ENCODE measurements at regions not wholly inside any gene's neighbourhood (a gene's known extent, or its start where the extent isn't known, plus 50 kb on each side); places are given as distances from the start of the nearest gene placed in this dataset.

DNA sequence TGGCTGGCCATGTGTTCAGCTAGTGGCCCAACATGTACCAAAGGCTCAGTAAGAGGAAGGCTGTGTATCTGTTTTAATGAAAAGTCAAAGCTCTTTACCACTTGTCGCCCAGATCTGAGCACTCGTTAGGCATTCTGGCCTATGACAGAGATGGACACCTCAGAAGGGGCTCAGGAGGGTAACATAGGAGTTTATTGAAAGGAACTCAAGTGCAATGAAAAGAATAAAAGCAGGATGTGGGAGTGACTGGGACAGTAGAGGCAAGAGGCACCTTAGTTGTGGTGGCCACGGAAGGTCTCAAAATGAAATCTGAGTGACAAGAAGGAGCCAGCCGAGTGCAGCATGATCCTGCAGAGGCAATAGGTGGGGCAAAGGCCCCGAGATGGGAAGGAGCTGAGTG, 309.7 kb downstream of the MN1 start:
- no peaks in the 10 kb centered on the region for H3K4me1 ChIP-seq (ENCODE audit: control insufficient read depth in 2 of 3, insufficient read depth in 2 of 3, low read depth in 1 of 3, low read length in 3 of 3)
- intact Hi-C loops (cut with DNase I): no loop called here
- DNase-seq: no peak
- no peak for FAIRE-seq
- no peak overlapping the region for H3K4me3 ChIP-seq (ENCODE audit: low read length in 3 of 3)
- peaks cover 0 to 6% (median 0%) of the 10 kb centered on the region in 3 donors for H3K9me3 ChIP-seq (ENCODE audit: control insufficient read depth in 2 of 3, insufficient read depth in 1 of 3, low read length in 3 of 3)
- no peaks in the 10 kb centered on the region for H3K27me3 ChIP-seq (ENCODE audit: control insufficient read depth, insufficient read depth, low read length)
- TF ChIP-seq, protein P1, sequence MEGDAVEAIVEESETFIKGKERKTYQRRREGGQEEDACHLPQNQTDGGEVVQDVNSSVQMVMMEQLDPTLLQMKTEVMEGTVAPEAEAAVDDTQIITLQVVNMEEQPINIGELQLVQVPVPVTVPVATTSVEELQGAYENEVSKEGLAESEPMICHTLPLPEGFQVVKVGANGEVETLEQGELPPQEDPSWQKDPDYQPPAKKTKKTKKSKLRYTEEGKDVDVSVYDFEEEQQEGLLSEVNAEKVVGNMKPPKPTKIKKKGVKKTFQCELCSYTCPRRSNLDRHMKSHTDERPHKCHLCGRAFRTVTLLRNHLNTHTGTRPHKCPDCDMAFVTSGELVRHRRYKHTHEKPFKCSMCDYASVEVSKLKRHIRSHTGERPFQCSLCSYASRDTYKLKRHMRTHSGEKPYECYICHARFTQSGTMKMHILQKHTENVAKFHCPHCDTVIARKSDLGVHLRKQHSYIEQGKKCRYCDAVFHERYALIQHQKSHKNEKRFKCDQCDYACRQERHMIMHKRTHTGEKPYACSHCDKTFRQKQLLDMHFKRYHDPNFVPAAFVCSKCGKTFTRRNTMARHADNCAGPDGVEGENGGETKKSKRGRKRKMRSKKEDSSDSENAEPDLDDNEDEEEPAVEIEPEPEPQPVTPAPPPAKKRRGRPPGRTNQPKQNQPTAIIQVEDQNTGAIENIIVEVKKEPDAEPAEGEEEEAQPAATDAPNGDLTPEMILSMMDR (IDR thresholded peaks at IDR 0.05; ENCODE audit: borderline replicate concordance, extremely low read depth, insufficient read depth): no peak
- no peaks in the 10 kb centered on the region for H3K36me3 ChIP-seq (ENCODE audit: control insufficient read depth in 2 of 3, insufficient read depth in 3 of 3, low read length in 3 of 3)
- H3K27ac ChIP-seq (ENCODE audit: low read depth in 2 of 2, low read length in 2 of 2): no peak overlapping the region
- H3K9ac ChIP-seq (ENCODE audit: low read length in 3 of 3): no peak overlapping the region

DNA sequence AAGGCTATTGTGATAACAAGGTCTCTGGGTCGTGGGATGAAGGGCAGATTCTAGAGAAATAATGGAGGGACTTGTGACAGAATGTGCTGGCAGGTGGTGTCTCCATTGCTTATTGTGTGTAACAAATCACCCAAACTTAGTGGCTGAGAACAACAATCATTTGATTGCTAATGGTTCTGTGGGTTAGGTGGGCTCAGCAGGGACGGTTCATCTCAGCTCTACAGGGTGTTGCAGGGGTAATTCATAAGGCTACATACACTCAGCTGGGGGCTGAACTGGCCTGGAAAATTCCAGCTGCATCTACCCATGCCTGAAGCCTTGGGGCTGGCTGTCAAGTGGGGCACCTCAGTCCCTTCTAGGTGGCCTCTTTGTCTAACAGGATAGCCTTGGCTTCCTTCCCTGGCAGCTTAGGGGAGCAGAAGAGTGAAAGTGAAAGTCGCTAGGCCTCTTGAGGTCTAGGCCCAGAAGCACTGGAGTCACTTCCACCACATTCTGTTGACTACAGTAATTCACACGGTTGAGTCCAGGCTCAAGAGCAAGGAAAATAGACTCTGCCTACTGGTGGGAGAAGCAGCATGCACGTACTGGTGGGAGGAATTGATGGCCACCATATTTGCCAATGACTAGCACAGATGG, 308.9 kb downstream of the MN1 start:
- intact Hi-C loops (cut with DNase I): no loop called here
- Histone ChIP-seq H3K9ac (ENCODE audit: low read length in 3 of 3) (no peak overlapping the region), H3K4me3 (ENCODE audit: low read length in 3 of 3) (no peak overlapping the region), H3K27ac (ENCODE audit: low read depth in 2 of 2, low read length in 2 of 2) (no peak overlapping the region), H3K9me3 (ENCODE audit: control insufficient read depth in 2 of 3, insufficient read depth in 1 of 3, low read length in 3 of 3) (peaks cover 0 to 6% (median 0%) of the 10 kb centered on the region in 3 donors), H3K27me3 (ENCODE audit: control insufficient read depth, insufficient read depth, low read length) (no peaks in the 10 kb centered on the region), H3K4me1 (ENCODE audit: control insufficient read depth in 2 of 3, insufficient read depth in 2 of 3, low read depth in 1 of 3, low read length in 3 of 3) (no peaks in the 10 kb centered on the region), H3K36me3 (ENCODE audit: control insufficient read depth in 2 of 3, insufficient read depth in 3 of 3, low read length in 3 of 3) (no peaks in the 10 kb centered on the region)
- TF ChIP-seq, protein P1 (IDR thresholded peaks at IDR 0.05; ENCODE audit: borderline replicate concordance, extremely low read depth, insufficient read depth): no peak
- no peak for DNase-seq
- FAIRE-seq: no peak

DNA sequence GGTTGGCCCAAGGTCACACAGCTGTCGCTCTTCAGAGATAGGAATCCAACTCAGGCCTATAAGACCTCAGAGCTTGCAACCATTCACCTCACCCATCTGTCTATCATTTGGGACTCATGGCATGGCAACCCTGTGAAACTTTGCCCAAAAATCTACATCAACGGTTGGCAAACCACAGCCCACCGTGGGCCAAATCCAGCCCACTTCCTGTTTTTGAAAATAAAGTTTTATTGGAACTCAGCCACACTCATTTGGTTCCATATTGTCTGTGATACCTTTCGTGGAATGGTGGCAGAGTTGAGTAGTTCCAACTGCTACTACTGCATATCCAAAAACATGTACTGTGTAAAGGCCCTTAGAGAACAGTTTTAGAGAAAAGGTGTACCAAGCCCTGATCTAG, 307.8 kb downstream of the MN1 start:
- no peak overlapping the region for H3K9ac ChIP-seq (ENCODE audit: low read length in 3 of 3)
- intact Hi-C loops (cut with DNase I): no loop called here
- no peak for DNase-seq
- H3K4me1 ChIP-seq (ENCODE audit: control insufficient read depth in 2 of 3, insufficient read depth in 2 of 3, low read depth in 1 of 3, low read length in 3 of 3): no peaks in the 10 kb centered on the region
- H3K4me3 ChIP-seq (ENCODE audit: low read length in 3 of 3): no peak overlapping the region
- peaks cover 0 to 6% (median 0%) of the 10 kb centered on the region in 3 donors for H3K9me3 ChIP-seq (ENCODE audit: control insufficient read depth in 2 of 3, insufficient read depth in 1 of 3, low read length in 3 of 3)
- TF ChIP-seq, protein P1 (IDR thresholded peaks at IDR 0.05; ENCODE audit: borderline replicate concordance, extremely low read depth, insufficient read depth): no peak
- no peak for FAIRE-seq
- H3K36me3 ChIP-seq (ENCODE audit: control insufficient read depth in 2 of 3, insufficient read depth in 3 of 3, low read length in 3 of 3): no peaks in the 10 kb centered on the region
- no peaks in the 10 kb centered on the region for H3K27me3 ChIP-seq (ENCODE audit: control insufficient read depth, insufficient read depth, low read length)
- no peak overlapping the region for H3K27ac ChIP-seq (ENCODE audit: low read depth in 2 of 2, low read length in 2 of 2)

DNA sequence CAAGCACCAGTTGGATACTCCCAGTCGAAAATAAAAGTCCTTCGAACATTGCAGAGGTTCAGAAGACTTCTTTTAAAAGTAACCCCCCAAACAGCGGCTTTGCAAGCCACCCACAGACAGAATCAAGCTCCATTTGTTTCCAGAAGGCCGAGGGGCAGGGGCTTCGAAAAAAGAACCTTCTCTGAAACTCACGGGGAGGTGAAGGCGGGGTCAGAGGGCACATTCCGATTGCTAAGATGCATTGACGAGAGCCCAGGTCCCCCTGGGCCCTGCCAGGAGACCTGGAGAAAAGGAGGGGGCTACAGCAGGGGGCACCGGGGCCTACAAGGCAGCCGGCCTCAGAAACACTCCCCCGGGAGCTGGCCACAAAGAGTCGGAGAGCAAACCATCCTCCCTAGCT, 306.8 kb downstream of the MN1 start:
- TF ChIP-seq, protein P1 (IDR thresholded peaks at IDR 0.05; ENCODE audit: borderline replicate concordance, extremely low read depth, insufficient read depth): no peak
- no peak for FAIRE-seq
- intact Hi-C loops (cut with DNase I): no loop called here

More for the DNA sequence above, 306.8 kb downstream of the MN1 start:
- Histone ChIP-seq H3K9me3 (ENCODE audit: control insufficient read depth in 2 of 3, insufficient read depth in 1 of 3, low read length in 3 of 3) (peaks cover 0 to 6% (median 0%) of the 10 kb centered on the region in 3 donors), H3K27me3 (ENCODE audit: control insufficient read depth, insufficient read depth, low read length) (no peaks in the 10 kb centered on the region), H3K4me1 (ENCODE audit: control insufficient read depth in 2 of 3, insufficient read depth in 2 of 3, low read depth in 1 of 3, low read length in 3 of 3) (no peaks in the 10 kb centered on the region), H3K9ac (ENCODE audit: low read length in 3 of 3) (no peak overlapping the region), H3K27ac (ENCODE audit: low read depth in 2 of 2, low read length in 2 of 2) (no peak overlapping the region), H3K36me3 (ENCODE audit: control insufficient read depth in 2 of 3, insufficient read depth in 3 of 3, low read length in 3 of 3) (no peaks in the 10 kb centered on the region), H3K4me3 (ENCODE audit: low read length in 3 of 3) (no peak overlapping the region)
- peak in 3 of 5 donors; percentile 43 to 75 (median 56) for DNase-seq

Data from kidney (tissue), 13 donors.